ENCODE measurements at regions not wholly inside any gene's neighbourhood (a gene's known extent, or its start where the extent isn't known, plus 50 kb on each side); places are given as distances from the start of the nearest gene placed in this dataset.

DNA sequence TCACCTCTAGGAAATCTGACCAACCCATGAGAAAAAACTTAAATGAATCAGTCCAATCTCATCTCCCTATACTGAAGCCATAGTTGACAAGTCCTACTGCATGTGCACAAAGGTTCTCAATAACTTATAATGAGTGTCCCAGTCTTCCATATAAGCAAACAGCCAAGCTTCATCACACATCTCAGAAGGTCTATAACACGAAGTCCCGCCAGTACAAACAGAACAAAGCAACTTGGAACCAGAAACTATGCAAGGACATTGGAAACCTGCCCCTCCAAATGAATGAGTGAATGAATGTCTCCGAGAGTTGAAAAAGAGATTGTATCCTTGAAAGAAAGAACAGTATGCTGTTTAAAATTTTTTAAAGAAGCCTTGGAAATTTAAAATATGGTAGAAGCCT is 53.6 kb upstream of the IPO9 start:
- TF ChIP-seq, protein P1, sequence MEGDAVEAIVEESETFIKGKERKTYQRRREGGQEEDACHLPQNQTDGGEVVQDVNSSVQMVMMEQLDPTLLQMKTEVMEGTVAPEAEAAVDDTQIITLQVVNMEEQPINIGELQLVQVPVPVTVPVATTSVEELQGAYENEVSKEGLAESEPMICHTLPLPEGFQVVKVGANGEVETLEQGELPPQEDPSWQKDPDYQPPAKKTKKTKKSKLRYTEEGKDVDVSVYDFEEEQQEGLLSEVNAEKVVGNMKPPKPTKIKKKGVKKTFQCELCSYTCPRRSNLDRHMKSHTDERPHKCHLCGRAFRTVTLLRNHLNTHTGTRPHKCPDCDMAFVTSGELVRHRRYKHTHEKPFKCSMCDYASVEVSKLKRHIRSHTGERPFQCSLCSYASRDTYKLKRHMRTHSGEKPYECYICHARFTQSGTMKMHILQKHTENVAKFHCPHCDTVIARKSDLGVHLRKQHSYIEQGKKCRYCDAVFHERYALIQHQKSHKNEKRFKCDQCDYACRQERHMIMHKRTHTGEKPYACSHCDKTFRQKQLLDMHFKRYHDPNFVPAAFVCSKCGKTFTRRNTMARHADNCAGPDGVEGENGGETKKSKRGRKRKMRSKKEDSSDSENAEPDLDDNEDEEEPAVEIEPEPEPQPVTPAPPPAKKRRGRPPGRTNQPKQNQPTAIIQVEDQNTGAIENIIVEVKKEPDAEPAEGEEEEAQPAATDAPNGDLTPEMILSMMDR (conservative IDR thresholded peaks at IDR 0.05; ENCODE audit: low read depth in 2 of 2): no peak
- TF ChIP-seq CREB1 (CRISPR knock-in tag; IDR thresholded peaks at IDR 0.05; ENCODE audit: low read depth): no peak
- no peak for TF ChIP-seq POLR2AphosphoS5 (IDR thresholded peaks at IDR 0.05; ENCODE audit: low read depth)
- no peak for TF ChIP-seq EZH2 (IDR thresholded peaks at IDR 0.05; ENCODE audit: low read depth, unreplicated experiment)
- no peak for TF ChIP-seq EZH2phosphoT487 (IDR thresholded peaks at IDR 0.05; ENCODE audit: unreplicated experiment)
- no peak for TF ChIP-seq ZNF331 (CRISPR knock-in tag; IDR thresholded peaks at IDR 0.05; ENCODE audit: low read depth)
- no peak for TF ChIP-seq STAT1 (IDR thresholded peaks at IDR 0.05; ENCODE audit: unreplicated experiment)
